Uterus (tissue), 3 donors: ENCODE measurements at regions not wholly inside any gene's neighbourhood (a gene's known extent, or its start where the extent isn't known, plus 50 kb on each side); places are given as distances from the start of the nearest gene placed in this dataset.

Experiments used
- DNase-seq, 2 donors: peaks; one replicate each; pipeline ENCODE4 v3.0.0-alpha.2; 2019 to 2020
- H3K27ac ChIP-seq, 2 donors: fragments of 200-600 bp; sonication (generic); 1 replicate in 1 of 2; 2 replicates in 1 of 2; pipeline ENCODE4 v1.5.1; 2016 to 2018
- H3K27me3 ChIP-seq, 2 donors: fragments of 200-600 bp; sonication (generic); one replicate each; pipeline ENCODE4 v1.5.1; 2018 to 2019; ENCODE audit warnings: control low read depth in 1 of 2
- H3K36me3 ChIP-seq, 2 donors: fragments of 200-600 bp; sonication (generic); one replicate each; pipeline ENCODE4 v1.5.1; 2019; ENCODE audit warnings: control low read depth in 1 of 2
- H3K4me1 ChIP-seq, 2 donors: fragments of 200-600 bp; sonication (generic); one replicate each; pipeline ENCODE4 v1.5.1; 2018 to 2019; ENCODE audit warnings: control low read depth in 1 of 2
- H3K4me3 ChIP-seq, 2 donors: fragments of 200-600 bp; sonication (generic); 1 replicate in 1 of 2; 2 replicates in 1 of 2; pipeline ENCODE4 v1.5.1; 2018 to 2019; ENCODE audit warnings: mild to moderate bottlenecking in 1 of 2
- H3K9me3 ChIP-seq, 2 donors: fragments of 200-600 bp; sonication (generic); one replicate each; pipeline ENCODE4 v1.5.1; 2019; ENCODE audit warnings: control low read depth in 1 of 2
- POLR2A ChIP-seq, 2 donors: fragments of 450-650 bp; IDR thresholded peaks; one replicate each; pipeline ENCODE4 v1.6.1; 2016; ENCODE audit warnings: antibody characterized with exemption in 2 of 2, mild to moderate bottlenecking in 1 of 2, moderate library complexity in 1 of 2
- intact Hi-C: fragments of 100-400 bp; cut with DNase I; formaldehyde crosslinking; loops from one replicate; pipeline ENCODE4 v1.15.1; 2023; ENCODE audit warnings: low total_unique reads
- TF ChIP-seq, protein P1 (sequence below), 4 experiments: fragments of 200-600 bp in 2 of 4; fragments of 450-650 bp in 2 of 4; sonication (generic) in 2 of 4; IDR thresholded peaks; one replicate each; pipeline ENCODE4 v1.5.1; 2016 to 2019; ENCODE audit warnings: antibody characterized with exemption in 4 of 4, mild to moderate bottlenecking in 2 of 4, moderate library complexity in 1 of 4
- donor health status: DM: yes; HTN: yes; CAD: no.

DNA sequence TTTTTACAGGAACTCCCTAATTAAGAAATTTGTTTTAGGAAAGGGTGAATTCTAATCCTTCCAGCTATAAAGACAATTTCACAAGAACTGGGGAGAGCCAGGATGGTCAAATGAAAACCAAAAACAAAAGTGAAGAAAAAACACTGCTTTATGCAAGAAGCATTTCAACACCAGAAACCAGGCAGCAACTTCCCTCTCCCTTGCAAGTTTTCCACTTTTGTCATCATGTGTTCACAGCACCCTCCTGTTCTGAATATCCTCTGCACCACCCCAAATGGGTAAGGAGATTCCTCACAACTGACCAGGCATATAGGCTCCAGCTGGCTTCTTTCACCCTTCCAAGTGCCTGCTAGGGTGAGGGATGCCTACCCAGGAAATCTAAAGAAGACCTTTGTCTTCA lies 328.1 kb downstream of the TBC1D4 start:
- no peak for DNase-seq
- Histone ChIP-seq H3K36me3 (no peaks in the 10 kb centered on the region), H3K27ac (no peak overlapping the region), H3K27me3 (no peaks in the 10 kb centered on the region), H3K4me1 (no peaks in the 10 kb centered on the region), H3K4me3 (no peak overlapping the region), H3K9me3 (no peaks in the 10 kb centered on the region)
- no peak for TF ChIP-seq POLR2A (IDR thresholded peaks at IDR 0.05)
- TF ChIP-seq, protein P1, sequence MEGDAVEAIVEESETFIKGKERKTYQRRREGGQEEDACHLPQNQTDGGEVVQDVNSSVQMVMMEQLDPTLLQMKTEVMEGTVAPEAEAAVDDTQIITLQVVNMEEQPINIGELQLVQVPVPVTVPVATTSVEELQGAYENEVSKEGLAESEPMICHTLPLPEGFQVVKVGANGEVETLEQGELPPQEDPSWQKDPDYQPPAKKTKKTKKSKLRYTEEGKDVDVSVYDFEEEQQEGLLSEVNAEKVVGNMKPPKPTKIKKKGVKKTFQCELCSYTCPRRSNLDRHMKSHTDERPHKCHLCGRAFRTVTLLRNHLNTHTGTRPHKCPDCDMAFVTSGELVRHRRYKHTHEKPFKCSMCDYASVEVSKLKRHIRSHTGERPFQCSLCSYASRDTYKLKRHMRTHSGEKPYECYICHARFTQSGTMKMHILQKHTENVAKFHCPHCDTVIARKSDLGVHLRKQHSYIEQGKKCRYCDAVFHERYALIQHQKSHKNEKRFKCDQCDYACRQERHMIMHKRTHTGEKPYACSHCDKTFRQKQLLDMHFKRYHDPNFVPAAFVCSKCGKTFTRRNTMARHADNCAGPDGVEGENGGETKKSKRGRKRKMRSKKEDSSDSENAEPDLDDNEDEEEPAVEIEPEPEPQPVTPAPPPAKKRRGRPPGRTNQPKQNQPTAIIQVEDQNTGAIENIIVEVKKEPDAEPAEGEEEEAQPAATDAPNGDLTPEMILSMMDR (IDR thresholded peaks at IDR 0.05) = no peak
- intact Hi-C loops = no loop called here

DNA sequence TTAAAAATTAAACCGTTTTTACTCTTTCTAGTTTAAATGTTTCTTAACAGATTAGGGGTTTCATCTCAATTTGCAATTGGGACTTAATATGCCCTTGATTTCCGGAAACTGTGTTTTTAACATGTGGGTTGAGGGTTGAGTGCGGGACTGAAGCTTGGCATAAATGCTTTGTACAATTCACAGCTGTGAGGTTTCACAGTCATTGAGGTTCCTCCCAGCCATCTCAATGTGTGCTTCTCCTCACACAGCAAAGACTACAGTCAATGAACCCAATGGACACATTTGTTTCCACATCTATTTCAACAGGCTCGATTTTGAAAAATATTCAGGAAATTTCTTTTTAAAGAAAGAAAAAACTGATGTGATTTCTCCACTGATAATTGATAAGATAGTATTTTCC lies 328.6 kb downstream of the TBC1D4 start:
- Histone ChIP-seq H3K4me3 (no peak overlapping the region), H3K4me1 (no peaks in the 10 kb centered on the region), H3K9me3 (no peaks in the 10 kb centered on the region), H3K27ac (no peak overlapping the region), H3K27me3 (no peaks in the 10 kb centered on the region), H3K36me3 (no peaks in the 10 kb centered on the region)
- no peak for DNase-seq
- intact Hi-C loops = no loop called here
- TF ChIP-seq, protein P1 (IDR thresholded peaks at IDR 0.05) = no peak

DNA sequence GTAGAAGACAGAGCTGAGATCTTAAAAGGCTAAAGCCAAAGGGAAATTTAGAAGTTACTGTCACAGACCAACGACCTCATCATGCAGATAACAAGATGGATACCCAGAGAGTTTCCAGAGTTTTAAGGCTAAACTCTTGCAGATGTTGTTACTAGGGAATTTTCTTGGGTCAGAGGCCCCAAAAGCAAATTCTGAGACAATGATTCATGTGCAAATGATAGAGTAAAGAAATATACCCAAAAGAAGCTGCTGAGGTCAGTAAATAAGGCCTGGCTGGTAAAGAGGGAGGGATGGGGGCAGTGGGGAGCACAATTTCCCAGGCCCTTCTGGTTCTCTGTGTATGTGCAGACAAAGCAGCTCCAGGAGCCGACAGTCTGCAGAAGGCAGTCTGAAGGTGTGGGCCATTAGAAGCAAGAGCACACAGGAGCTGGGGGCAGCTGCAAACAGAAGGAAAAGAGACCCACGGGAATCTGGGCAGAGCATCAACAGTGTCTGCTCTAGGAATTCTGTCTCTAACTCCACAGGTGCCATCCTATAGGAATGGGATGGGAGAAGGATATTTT lies 330.8 kb downstream of the TBC1D4 start:
- DNase-seq = no peak
- Histone ChIP-seq H3K4me3 (no peak overlapping the region), H3K36me3 (no peaks in the 10 kb centered on the region), H3K9me3 (no peaks in the 10 kb centered on the region), H3K4me1 (no peaks in the 10 kb centered on the region), H3K27ac (no peak overlapping the region), H3K27me3 (no peaks in the 10 kb centered on the region)
- intact Hi-C loops = no loop called here
- no peak for TF ChIP-seq POLR2A (IDR thresholded peaks at IDR 0.05)
- TF ChIP-seq, protein P1 (IDR thresholded peaks at IDR 0.05) = no peak

DNA sequence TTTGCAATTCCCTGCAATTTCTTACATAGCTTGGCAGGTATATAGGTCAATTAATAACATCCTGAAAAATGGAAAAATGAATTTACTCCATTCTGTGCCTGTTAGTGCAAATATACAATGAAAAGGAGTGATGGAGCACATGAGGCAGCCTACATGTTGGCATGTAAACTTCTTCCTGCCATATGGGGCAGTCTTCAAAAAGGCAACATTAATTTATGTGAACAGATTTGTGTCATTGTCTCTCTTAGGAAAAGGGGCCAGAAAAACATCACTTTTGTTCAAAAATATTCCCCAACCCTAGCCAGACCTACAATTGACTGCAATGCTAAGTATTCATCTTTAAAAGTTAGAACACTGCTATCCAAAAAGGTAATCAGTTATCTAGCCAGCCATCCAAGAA lies 332.2 kb downstream of the TBC1D4 start:
- Histone ChIP-seq H3K36me3 (no peaks in the 10 kb centered on the region), H3K27me3 (no peaks in the 10 kb centered on the region), H3K4me3 (no peak overlapping the region), H3K4me1 (no peaks in the 10 kb centered on the region), H3K9me3 (no peaks in the 10 kb centered on the region), H3K27ac (no peak overlapping the region)
- no peak for TF ChIP-seq POLR2A (IDR thresholded peaks at IDR 0.05)
- TF ChIP-seq, protein P1 (IDR thresholded peaks at IDR 0.05) = no peak
- no peak for DNase-seq
- intact Hi-C loops = no loop called here

DNA sequence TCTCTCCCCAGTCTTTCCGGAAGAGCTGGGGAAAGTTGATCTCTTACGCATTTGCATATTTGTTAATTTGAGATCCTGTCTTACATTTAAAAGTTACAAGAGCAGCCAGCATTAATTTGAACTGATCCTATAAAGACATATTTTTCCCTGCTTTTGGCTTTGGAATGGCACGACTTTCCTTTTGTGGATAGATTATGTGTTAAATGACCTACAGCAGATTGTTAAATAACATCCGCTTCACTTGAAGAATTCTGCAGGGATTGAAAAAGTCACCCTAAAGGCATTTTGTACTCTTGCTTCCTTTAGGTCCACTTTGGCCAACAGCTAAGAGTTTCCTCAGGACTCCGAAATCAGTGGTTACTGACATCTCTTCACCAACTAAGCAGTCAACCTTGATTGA lies 334.0 kb downstream of the TBC1D4 start:
- Histone ChIP-seq H3K4me3 (no peak overlapping the region), H3K27me3 (no peaks in the 10 kb centered on the region), H3K9me3 (no peaks in the 10 kb centered on the region), H3K4me1 (no peaks in the 10 kb centered on the region), H3K27ac (no peak overlapping the region), H3K36me3 (no peaks in the 10 kb centered on the region)
- intact Hi-C loops = no loop called here
- TF ChIP-seq, protein P1 (IDR thresholded peaks at IDR 0.05) = no peak
- no peak for TF ChIP-seq POLR2A (IDR thresholded peaks at IDR 0.05)
- DNase-seq = no peak
